HG02973 (cell line): ENCODE measurements at regions not wholly inside any gene's neighbourhood (a gene's known extent, or its start where the extent isn't known, plus 50 kb on each side); places are given as distances from the start of the nearest gene placed in this dataset.
"Not testable (repeated sequence)": the region's sequence is repeated elsewhere in the genome, so short reads cannot be mapped to it uniquely, and the experiment has no call there.

Source experiments
- ATAC-seq: cut with Tn5 transposase; IDR thresholded peaks from one replicate; pipeline ENCODE4 v1.9.1; 2021; ENCODE audit warnings: moderate library complexity; ENCODE audit not compliant: unreplicated experiment

DNA sequence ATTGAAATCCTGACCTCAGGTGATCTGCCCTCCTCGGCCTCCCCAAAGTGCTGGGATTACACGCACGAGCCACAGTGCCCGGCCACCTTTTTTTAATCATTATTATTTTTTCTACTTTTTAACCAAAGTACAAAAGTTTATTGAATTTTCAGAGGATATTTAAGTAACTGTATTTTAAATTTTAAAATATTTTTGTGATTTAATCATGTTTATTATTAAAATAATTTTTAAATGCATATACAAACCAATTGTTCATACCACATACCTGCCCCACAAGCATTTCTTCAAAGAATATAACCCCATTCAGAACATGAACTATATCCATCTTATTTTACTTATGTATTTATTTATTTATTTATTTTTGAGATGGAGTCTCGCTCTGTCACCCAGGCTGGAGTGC is 163.6 kb upstream of the MAP2 start:
- ATAC-seq = no peak

DNA sequence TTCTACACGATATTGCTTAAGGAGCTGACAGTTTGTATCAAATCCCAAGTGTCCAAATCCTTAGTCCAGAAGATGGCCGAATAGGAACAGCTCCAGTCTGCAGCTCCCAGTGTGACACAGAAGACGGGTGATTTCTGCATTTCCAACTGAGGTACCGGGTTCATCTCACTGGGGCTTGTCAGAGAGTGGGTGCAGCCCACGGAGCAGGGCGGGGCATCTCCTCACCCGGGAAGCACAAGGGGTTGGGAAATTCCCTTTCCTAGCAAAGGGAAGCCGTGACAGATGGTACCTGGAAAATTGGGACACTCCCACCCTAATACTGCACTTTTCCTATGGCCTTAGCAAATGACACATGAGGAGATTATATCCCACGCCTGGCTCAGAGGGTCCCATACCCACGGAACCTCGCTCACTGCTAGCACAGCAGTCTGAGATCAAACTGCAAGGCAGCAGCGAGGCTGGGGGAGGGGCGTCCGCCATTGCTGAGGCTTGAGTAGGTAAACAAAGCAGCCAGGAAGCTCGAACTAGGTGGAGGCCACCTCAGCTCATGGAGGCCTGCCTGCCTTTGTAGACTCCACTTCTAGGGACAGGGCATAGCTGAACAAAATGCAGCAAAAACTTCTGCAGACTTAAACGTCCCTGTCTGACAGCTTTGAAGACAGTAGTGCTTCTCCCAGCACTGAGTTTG is 162.3 kb upstream of the MAP2 start:
- not testable (repeated sequence) for ATAC-seq

DNA sequence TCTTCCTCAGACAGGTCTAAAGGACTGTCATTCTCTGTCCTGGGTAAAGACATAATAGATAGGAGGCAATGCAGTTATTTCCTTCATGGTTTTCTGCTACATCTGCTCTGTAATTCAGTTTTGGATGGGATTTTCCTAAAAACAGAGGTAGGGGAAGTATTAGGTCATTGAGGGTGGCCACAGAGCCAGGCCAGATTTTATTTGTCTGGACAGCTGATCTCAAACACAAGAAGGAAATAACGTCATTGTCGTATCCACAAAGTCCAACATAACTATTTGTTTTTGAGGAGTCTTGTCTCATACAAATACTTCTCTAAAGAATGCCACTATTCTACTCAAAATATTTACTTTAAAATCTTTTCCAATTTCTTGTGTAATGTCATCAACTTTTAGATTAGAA is 154.8 kb upstream of the MAP2 start:
- ATAC-seq = no peak

DNA sequence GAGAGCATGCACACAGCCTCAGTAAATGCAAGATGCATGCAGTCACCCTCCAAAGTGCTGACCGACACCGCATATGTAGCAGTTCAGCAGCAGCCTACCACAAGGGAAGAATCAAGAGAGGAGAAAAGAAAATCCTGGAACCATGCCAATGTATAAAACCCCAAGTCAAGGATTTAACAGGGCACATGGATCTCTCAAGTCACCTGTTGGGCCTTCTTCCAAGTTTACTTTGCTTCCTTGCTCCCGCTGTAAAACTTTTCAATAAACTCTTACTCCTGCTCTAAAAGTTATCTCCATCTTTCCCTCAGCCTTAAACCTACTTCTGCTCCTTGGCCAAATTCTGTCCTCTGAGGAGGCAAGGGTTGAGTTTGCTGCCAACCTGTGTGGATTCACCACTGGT is 147.8 kb upstream of the MAP2 start:
- ATAC-seq = no peak

DNA sequence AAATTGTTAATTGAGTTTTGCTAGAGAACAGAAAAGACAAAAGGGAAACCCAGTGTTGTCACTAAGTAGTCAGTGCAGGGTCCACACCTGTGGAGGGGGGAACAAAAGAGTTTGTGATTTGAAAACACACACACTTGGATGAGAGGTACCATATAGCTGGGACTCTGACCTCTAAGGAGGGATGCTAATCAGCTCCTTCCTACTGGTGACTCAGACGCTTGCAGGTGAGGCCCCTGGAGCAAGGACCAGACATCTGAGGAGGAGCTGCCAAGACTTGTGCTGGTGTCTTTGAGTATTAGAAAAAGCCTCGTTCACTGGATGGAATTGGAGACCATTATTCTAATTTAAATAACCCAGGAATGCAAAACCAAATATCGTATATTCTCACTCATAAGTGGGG is 146.4 kb upstream of the MAP2 start:
- ATAC-seq = no peak

DNA sequence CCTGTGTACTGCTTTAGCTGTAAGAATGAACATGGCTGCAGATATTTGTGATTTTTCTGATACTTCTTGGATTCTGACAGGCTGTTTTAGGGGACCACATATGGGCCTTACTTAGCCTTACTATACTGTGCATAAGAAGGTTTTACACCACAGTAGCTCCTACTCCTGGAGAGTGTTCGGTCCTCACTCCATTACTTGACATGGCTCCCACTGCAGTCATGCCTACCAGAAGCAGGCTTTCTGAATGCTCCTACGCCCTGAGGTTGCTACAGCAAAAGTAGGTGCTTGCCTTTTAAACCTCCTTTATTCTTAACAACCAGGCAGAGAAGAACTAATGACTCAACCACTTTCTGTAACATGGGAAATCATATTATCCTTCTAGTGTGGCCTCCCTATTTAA is 125.2 kb upstream of the MAP2 start:
- ATAC-seq = no peak

DNA sequence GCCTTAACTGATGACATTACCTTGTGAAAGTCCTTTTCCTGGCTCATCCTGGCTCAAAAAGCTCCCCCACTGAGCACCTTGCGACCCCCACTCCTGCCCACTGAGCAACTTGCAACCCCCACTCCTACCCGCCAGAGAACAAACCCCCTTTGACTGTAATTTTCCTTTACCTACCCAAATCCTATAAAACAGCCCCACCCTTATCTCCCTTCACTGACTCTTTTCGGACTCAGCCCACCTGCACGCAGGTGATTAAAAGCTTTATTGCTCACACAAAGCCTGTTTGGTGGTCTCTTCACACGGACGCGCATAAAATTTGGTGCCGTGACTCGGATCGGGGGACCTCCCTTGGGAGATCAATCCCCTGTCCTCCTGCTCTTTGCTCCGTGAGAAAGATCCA is 124.4 kb upstream of the MAP2 start:
- not testable (repeated sequence) for ATAC-seq

DNA sequence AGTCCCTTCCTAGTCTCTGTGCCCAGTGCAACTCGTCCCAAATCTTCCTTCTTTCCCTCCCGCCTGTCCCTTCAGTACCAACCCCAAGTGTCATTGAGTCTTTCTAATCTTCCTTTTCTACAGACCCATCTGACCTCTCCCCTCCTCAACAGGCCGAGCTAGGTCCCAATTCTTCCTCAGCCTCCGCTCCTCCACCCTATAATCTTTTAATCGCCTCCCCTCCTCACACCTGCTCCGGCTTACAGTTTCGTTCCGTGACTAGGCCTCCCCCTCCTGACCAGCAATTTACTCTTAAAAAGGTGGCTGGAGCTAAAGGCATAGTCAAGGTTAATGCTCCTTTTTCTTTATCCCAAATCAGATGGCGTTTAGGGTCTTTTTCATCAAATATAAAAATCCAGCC is 123.1 kb upstream of the MAP2 start:
- ATAC-seq = not testable (repeated sequence)

DNA sequence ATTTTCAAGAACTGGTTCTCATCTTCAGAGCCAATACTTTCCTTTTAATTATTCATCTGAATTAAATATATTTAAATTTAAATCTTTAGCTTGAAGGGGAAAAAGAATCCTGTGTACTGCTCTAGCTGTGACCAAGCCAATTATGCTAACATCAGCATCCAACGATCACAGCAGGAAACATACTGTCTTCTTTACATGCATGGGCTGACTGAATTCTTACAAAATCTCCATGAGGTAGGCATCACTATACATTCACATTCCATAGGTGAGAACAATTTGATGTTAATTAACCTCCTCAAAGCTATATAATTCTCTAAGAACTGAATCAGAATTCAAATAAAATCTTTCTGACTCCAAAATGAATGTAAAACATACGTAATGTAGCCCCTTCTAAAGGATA is 118.8 kb upstream of the MAP2 start:
- ATAC-seq = no peak

DNA sequence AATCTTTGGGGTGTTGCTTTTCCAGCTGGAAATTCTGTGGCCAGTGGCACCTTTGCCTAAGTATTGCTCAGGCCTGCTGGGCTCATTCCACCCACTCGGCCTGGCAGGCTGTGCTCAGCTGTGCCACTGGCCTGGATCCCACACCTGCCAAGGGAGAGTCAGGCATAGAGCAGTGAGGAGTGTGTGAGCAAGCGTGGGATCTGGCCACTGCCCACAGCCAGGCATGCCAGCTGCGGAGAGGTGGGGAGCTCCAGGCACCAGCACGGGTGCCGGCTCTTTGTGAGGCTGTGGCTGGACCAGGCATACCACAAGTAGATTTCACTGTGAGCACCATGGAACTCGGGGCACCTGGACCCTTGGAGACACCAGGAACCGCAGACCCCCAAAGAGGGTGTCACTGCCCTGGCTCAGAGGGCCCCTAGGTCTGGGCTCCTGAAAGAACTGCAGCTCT is 118.1 kb upstream of the MAP2 start:
- no peak for ATAC-seq

DNA sequence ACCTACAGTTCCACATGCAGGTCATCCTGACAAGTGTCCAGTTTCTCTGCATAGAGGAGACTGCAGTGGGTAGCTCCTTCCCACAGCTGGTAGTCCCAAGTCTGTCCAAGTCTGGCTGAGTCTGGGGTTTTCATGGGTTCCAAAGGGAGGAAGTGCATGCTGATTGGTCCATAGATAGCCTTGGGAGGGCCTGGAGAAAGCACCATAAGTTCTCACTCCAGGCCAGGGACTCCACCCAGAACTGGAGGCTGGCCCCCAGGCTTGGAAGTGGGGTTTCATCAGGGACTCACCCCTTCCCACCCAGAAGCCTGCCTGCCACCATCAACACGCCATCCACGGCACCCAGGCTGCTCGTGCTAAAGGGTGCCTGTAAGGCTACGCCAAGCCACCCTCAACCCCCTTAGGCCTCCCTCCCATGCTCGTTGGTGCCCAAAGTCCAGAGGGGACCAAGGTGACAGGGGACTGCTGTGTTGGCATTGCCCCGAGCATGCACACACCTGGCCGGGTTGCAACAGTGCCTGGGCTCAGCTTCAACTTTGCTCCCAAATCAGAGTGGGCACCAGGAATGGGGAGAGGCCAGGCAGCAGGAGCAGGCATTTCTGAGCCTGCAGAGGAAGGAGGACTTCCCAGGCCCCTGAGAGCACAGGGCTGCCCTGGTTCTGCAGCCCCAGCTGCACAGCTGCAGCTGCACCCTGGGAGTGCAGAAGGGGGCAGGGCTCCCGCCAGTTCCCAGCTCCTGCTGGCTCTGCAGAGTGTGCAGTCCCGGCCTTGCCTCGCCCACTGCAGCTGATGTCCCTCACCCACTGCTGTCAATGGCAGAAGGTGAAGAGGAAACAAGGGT is 116.5 kb upstream of the MAP2 start:
- ATAC-seq = no peak

DNA sequence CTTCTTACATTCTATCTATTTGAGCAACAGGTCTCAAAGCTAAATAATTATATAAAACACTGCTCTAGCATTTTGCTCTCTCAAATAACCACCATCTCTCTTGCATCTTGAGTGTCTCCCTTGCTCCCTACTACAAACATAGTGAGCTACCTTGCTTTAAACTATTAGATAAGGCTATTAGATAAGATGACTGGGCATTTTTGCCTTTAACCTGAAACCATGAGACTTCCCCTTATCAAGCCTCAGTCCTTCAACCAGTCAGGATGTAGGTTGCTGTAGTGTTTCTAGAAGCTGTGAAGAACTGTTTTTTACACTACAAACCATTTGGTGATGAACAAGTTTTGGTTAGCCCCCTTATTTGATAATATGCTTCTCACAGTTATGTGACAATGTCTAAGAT is 115.4 kb upstream of the MAP2 start:
- no peak for ATAC-seq

DNA sequence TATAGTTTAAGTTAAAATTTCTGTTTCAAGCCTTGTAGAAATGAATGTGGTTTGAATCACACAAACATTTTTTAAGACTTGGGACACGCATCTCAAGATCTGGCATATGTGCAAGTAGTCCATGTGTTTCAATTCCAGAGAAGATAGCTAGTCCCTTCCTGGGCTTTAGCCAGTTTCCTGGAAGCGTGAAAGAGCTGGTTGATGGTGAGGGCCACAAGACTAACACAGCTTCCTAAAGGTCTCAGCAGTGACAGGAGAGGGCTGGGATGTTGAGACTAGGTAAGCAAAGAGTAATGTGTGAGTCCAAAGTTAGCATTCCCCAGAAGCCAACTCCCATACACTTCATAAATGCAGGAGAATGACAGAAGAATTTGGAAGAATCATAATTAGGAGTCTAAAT is 111.9 kb upstream of the MAP2 start:
- ATAC-seq = no peak

DNA sequence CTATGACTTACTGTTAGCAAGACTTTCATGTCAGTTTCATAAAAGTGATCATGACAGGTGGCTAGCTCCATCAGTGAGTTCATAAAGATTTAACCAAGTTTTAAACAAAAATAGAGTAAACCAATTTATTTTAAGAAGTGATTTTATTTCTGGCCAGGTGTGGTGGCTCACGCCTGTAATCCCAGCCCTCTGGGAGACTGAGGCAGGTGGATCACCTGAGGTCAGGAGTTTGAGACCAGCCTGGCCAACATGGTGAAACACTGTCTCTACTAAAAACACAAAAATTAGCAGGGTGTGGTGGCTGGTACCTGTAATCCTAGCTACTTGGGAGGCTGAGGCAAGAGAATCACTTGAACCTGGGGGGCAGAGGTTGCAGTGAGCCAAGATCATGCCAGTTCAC is 111.4 kb upstream of the MAP2 start:
- ATAC-seq = not testable (repeated sequence)

DNA sequence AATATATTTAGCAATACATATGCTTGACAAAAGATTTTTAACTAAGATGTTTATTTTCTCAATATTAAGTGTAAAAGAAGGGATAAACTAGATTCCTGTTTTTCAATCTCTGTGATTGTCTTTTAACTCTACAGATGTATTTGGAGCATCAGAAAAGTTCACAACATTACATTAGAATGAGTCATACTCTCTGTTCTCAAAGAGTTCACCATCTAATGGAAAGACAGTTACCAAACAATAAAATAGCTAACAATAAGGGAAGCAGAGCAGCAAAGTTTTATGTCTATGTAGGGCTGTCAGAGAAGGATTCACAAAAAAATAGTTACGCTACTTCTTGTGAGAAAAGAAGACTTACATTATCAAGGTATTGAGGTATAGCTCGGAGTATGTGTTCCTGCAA is 109.2 kb upstream of the MAP2 start:
- ATAC-seq = no peak

DNA sequence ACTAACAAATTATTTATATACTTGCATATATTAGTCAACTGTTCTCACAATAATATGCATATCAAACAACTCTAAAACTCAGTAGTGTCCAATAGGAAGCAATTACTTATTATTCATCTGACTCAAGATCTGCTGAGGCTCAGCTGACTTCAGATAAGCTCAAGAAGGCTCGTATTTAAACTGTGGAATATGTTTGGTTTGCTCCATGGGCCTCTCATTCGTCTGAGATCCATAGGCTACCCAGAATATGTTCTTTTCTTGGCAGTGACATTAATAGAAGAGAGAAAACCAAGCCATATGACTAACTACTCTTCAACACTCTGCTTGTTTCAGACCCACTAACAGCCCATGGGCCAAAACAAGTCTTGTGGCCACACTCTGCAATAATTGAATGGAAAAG is 107.7 kb upstream of the MAP2 start:
- ATAC-seq = no peak

DNA sequence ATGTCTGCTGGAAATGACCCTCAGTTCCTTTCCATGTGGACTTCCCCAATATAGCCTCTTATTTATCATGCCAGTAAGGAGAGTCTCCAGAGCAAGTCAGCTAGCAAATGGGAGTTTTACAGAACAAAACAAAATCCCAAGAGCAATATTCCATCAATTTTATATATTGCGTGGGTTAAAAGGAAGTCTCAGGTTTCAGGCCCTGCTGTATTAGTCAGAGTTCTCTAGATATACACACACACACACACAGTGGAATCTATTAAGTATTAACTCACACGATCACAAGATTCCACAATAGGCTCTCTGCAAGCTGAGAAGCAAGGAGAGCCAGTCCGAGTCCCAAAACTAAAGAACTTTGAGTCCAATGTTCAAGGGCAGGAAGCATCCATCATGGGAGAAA is 102.8 kb upstream of the MAP2 start:
- ATAC-seq = no peak

DNA sequence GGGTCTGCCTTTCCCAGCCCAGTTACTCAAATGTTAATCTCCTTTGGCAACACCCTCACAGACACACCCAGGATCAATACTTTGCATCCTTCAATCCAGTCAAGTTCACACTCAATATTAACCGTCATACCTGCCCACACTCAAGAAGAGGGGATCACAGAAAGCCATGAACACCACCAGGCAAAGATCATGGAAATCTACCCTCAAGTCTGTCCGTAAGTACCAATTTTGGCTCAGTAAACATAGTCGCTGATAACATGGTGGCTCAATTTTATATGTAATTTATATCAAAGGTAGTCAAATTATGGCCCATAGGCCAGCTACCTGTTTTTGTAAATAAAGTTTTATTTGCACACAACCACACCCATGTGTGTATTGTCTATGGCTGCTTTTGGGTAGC is 102.3 kb upstream of the MAP2 start:
- ATAC-seq = no peak

DNA sequence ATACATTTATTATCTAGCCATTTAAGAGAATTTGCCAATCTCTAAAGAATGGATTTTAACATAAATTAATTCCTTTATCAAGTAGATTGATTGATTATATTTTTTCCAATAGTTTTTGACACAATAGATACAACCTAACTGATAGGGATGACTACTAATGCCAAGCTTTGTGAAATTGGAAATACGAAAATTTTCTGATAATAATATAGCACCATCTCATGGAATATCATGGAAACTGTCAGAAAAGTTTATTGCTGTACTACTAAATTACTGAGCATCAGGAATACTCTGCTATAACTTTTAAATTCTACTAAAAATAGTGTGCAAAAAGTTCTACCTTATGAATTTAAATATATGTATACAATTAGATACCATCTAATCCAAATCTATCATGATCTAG is 101.8 kb upstream of the MAP2 start:
- no peak for ATAC-seq

DNA sequence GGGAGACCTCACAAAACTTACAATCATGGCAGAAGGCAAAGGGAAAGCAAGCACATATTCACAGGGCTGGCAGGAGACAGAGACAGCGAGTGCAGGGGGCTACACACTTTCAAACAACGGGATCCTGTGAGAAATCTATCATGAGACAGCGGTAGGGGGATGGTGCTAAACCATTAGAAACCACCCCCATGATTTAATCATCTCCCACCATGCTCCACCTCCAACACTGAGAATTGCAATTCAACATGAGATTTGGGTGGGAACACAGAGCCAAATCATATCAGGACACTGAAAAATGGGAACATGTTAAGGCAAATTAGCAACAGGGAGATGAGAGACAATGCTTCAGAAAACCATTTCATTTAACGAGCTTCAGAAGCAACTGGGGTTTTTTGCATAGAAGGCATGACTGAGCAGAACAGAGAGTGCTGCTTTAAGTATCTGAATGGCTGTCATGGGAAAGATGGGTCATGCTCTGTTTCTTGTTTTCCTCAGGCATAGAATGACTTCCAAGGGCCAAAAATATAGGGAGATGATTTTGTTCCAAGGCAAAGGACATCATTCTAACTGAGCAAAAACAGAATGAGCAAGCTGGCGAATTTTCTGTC is 100.8 kb upstream of the MAP2 start:
- no peak for ATAC-seq

DNA sequence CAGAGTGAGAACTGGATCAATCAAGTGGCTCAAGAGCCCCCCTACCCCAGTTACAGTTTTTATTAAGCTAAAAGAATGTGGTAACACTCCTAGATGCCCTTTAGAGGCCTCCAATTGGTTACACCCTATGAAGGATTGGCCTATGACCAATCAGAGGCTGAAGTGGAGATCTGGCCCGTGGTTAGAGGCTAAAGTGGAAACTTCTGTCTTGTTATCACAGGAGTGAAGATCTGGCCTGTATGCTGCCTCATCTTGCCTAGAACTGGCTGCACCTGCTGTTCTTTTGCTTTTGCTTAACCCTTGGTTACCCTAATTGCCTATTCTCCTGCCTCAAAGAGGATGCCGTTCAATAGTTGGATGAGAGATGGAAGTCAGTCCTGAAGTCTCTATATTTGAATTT is 100.1 kb upstream of the MAP2 start:
- no peak for ATAC-seq

DNA sequence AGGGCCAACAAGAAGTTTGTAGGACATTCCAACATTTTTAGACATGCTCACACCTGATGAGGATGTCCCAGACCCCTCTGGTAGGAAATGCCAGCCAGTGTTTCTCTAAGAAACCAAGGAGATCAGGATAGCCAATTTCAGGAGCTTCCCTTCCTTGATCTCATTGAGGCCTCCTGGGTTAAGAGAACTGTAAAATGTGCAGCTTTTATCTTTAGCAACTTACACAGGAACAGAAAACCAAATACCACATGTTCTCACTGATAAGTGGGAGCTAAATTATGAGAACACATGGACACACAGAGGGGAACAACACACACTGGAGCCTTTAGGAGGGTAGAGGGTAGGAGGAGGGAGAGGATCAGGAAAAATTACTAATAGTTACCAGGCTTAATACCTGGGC is 99.6 kb upstream of the MAP2 start:
- no peak for ATAC-seq
